ENCODE measurements at regions not wholly inside any gene's neighbourhood (a gene's known extent, or its start where the extent isn't known, plus 50 kb on each side); places are given as distances from the start of the nearest gene placed in this dataset.

DNA sequence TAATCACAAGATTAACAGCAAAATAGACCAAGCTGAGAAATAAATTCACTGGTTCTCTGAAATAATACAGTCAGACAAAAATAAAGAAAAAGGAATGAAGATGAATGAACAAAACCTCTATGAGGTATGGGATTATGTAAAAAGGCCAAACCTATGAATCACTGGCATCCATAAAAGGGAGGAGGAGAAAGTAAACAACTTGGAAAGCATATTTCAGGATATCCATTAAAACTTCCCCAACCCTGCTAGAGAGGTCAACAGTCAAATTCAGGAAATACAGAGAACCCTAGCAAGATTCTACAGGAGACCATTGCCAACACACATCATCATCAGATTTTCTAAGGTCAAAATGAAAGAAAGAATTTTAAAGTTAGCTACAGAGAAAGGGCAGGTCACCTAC, 649.7 kb upstream of the CBLB start:
- TF ChIP-seq CREB5 (CRISPR knock-in tag; IDR thresholded peaks at IDR 0.05; ENCODE audit: low read depth) (no peak), CSRNP3 (CRISPR knock-in tag; IDR thresholded peaks at IDR 0.05) (no peak), ARNTL (CRISPR knock-in tag; IDR thresholded peaks at IDR 0.05; ENCODE audit: borderline replicate concordance, low read depth) (no peak), SNAI2 (CRISPR knock-in tag; IDR thresholded peaks at IDR 0.05) (no peak), ISL1 (CRISPR knock-in tag; IDR thresholded peaks at IDR 0.05) (no peak)

Measured in SK-N-SH treated with all-trans-retinoic acid at 6 μM for 48 hours (cell line).